HPDE6-E6E7 (cell line): ENCODE measurements at regions not wholly inside any gene's neighbourhood (a gene's known extent, or its start where the extent isn't known, plus 50 kb on each side); places are given as distances from the start of the nearest gene placed in this dataset.
A peak's percentile ranks its signal among the peaks of the same experiment; 100 is the strongest.
"Not testable (repeated sequence)": the region's sequence is repeated elsewhere in the genome, so short reads cannot be mapped to it uniquely, and the experiment has no call there.

Experiments used
- DNase-seq: peaks from one replicate; pipeline ENCODE4 v3.0.0; 2011; ENCODE audit warnings: missing footprints; ENCODE audit errors: extremely low spot score

GRCh38 chr21:14614287-14614686 is 68.2 kb upstream of the SAMSN1 start:
- no peak for DNase-seq

GRCh38 chr21:14613486-14614224 is 67.5 kb upstream of the SAMSN1 start:
- no peak for DNase-seq

- DNase-seq = not testable (repeated sequence)
Observed at GRCh38 chr21:14610119-14610518, 64.0 kb upstream of the SAMSN1 start.

- no peak for DNase-seq
Observed at GRCh38 chr21:14609274-14609673, 63.2 kb upstream of the SAMSN1 start.

- no peak for DNase-seq
Observed at GRCh38 chr21:14607262-14607661, 61.1 kb upstream of the SAMSN1 start.

GRCh38 chr21:14603202-14603601 is 57.1 kb upstream of the SAMSN1 start:
- peak; percentile 31 for DNase-seq

DNA sequence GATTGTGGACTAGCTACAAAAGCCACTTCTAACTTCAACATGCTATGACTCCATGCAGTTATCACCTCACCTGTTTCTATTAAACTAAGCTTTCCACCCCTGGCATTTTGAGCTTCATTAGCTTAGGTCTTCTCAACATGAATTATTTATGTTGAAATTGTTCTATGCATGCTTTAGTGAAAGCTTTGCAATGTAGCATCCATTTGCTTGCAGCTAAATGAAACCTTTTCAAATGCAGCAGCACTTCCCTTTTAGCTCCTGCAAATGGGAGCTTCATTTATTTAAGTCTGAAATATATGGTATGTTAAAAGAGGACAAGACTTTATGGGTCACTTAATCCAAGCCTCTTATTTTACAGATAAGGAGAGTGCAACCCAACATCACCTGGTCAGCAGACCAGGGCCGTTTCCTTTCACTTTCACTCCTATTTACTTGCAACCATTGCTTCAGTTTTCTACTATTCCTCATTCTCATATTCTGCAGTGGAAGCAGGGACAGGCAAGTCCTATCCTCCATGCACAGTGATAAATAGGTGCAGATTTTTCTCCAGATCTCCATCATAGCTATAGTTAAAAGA is 56.4 kb upstream of the SAMSN1 start:
- DNase-seq = peak; percentile 9

DNA sequence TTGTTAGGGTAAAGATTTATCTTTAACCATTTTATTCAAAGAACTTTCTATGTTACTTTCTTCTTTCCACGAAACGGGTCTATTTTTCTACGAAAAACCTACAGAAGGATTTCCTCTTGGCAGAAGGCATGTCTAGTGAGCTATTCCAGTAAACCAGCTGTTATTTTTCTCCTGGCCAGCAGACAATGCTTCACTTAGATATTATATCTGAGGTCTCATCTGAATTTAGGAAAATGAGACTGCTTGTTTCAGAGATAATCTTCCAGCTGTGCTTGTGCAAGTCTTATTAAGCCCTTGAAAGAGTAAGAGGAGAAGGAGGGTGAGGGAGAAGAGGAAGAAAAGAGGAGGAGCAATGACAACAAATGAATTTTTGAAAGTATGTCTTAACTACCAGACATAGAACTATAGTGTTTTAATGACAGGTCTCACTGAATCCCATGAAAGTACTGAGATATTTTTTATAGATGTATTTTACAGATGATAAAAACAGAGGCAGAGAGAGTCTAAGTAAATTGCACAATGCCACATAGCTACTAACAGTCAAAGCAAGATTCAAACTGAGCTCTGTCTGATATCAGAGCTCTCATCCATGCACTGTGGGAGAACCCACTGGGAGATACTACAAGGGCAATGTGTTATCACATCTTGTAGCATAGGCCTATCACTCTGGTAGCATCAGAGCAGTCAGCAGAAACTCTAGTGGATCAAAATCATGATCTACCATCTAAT is 54.6 kb upstream of the SAMSN1 start:
- no peak for DNase-seq

GRCh38 chr21:14598065-14598464 is 52.0 kb upstream of the SAMSN1 start:
- DNase-seq = no peak
